ENCODE measurements at regions not wholly inside any gene's neighbourhood (a gene's known extent, or its start where the extent isn't known, plus 50 kb on each side); places are given as distances from the start of the nearest gene placed in this dataset.

- TF ChIP-seq CTCF (conservative IDR thresholded peaks at IDR 0.05): no peak
- TF ChIP-seq ZFX (IDR thresholded peaks at IDR 0.05): no peak
These were observed 167.8 kb upstream of the MDGA2 start for GRCh38 chr14:47843236-47843635.

Measured in C4-2B (cell line).